HG02588 (cell line): ENCODE measurements at regions not wholly inside any gene's neighbourhood (a gene's known extent, or its start where the extent isn't known, plus 50 kb on each side); places are given as distances from the start of the nearest gene placed in this dataset.
"Not testable (repeated sequence)": the region's sequence is repeated elsewhere in the genome, so short reads cannot be mapped to it uniquely, and the experiment has no call there.

ENCODE experiments used
- ATAC-seq: cut with Tn5 transposase; IDR thresholded peaks from one replicate; pipeline ENCODE4 v1.9.1; 2021; ENCODE audit warnings: mild to moderate bottlenecking, moderate library complexity; ENCODE audit not compliant: unreplicated experiment

GRCh38 chr14:105620865-105621471, 94.6 kb downstream of the TMEM121 start:
- ATAC-seq, result not testable (repeated sequence)

- ATAC-seq, result not testable (repeated sequence)
Observed at GRCh38 chr14:105621479-105622328, 95.3 kb downstream of the TMEM121 start.

GRCh38 chr14:105622329-105622955, 96.1 kb downstream of the TMEM121 start:
- ATAC-seq, result no peak

- not testable (repeated sequence) for ATAC-seq
Observed at GRCh38 chr14:105623178-105623577, 96.8 kb downstream of the TMEM121 start.

GRCh38 chr14:105624346-105624745, 98.0 kb downstream of the TMEM121 start:
- not testable (repeated sequence) for ATAC-seq

- not testable (repeated sequence) for ATAC-seq
Observed at GRCh38 chr14:105624749-105625434, 98.5 kb downstream of the TMEM121 start.

GRCh38 chr14:105625448-105625847, 99.1 kb downstream of the TMEM121 start:
- ATAC-seq, result not testable (repeated sequence)

- not testable (repeated sequence) for ATAC-seq
Observed at GRCh38 chr14:105626111-105626510, 99.7 kb downstream of the TMEM121 start.

GRCh38 chr14:105626651-105627050, 100.3 kb downstream of the TMEM121 start:
- not testable (repeated sequence) for ATAC-seq

- not testable (repeated sequence) for ATAC-seq
Observed at GRCh38 chr14:105627287-105627686, 100.9 kb downstream of the TMEM121 start.

GRCh38 chr14:105627701-105628100, 101.3 kb downstream of the TMEM121 start:
- no peak for ATAC-seq

- not testable (repeated sequence) for ATAC-seq
Observed at GRCh38 chr14:105628126-105628525, 101.7 kb downstream of the TMEM121 start.

- not testable (repeated sequence) for ATAC-seq
Observed at GRCh38 chr14:105628531-105629067, 102.2 kb downstream of the TMEM121 start.

- not testable (repeated sequence) for ATAC-seq
Observed at GRCh38 chr14:105629091-105629885, 102.9 kb downstream of the TMEM121 start.

GRCh38 chr14:105629886-105630215, 103.5 kb downstream of the TMEM121 start:
- no peak for ATAC-seq

GRCh38 chr14:105630293-105630934, 104.0 kb downstream of the TMEM121 start:
- ATAC-seq, result not testable (repeated sequence)

- not testable (repeated sequence) for ATAC-seq
Observed at GRCh38 chr14:105630935-105631779, 104.8 kb downstream of the TMEM121 start.

- ATAC-seq, result no peak
Observed at GRCh38 chr14:105632010-105632409, 105.6 kb downstream of the TMEM121 start.

GRCh38 chr14:105633596-105633995, 107.2 kb downstream of the TMEM121 start:
- ATAC-seq, result not testable (repeated sequence)
